Caco-2 (cell line): ENCODE measurements at regions not wholly inside any gene's neighbourhood (a gene's known extent, or its start where the extent isn't known, plus 50 kb on each side); places are given as distances from the start of the nearest gene placed in this dataset.

Experiments used
- BruUV-seq: library from RNA; stranded (reverse); fragments of 400-500 nt; replicated peaks from 2 replicates; lab custom pipeline; 2021; lab: Mats Ljungman, UMichigan
- CTCF ChIA-PET: fragments of 300-600 bp; sonication (Branson Sonifier 250); formaldehyde crosslinking; loops from one replicate; lab custom pipeline; 2022; ENCODE audit warnings: antibody characterized with exemption; lab: Charles Lee
- POLR2A ChIA-PET: fragments of 300-600 bp; sonication (Branson Sonifier 250); formaldehyde crosslinking; loops from one replicate; lab custom pipeline; 2022; ENCODE audit warnings: antibody characterized with exemption; lab: Charles Lee
- DNase-seq, 2 experiments: peaks; one replicate each; pipeline versions ENCODE4 v3.0.0 to v3.0.0-alpha.2; 2020 to 2022
- H3K27me3 ChIP-seq: replicated peaks from 2 replicates; pipeline ENCODE4 v1.6.0; 2011; ENCODE audit warnings: low read length; ENCODE audit not compliant: control insufficient read depth, insufficient read depth
- H3K36me3 ChIP-seq: 2 replicates; pipeline ENCODE4 v1.5.1; 2011; ENCODE audit warnings: low read length; ENCODE audit not compliant: control insufficient read depth, insufficient read depth
- H3K4me1 ChIP-seq: fragments of 250-450 bp; sonication (Bioruptor Pico); 2 replicates; pipeline ENCODE4 v1.5.1; 2020; ENCODE audit warnings: mild to moderate bottlenecking
- H3K4me3 ChIP-seq: 2 replicates; pipeline ENCODE4 v1.5.1; 2011; ENCODE audit warnings: low read depth, mild to moderate bottlenecking, control low read depth, low read length
- H3K9me3 ChIP-seq: fragments of 250-450 bp; sonication (Bioruptor Pico); 2 replicates; pipeline ENCODE4 v1.5.1; 2020; ENCODE audit warnings: mild to moderate bottlenecking, moderate library complexity
- H3K27ac Mint-ChIP-seq: one replicate; pipeline ENCODE4 v1.8.0; 2022; ENCODE audit warnings: mixed read lengths; ENCODE audit not compliant: unreplicated experiment
- H3K27me3 Mint-ChIP-seq: one replicate; pipeline ENCODE4 v1.8.0; 2022; ENCODE audit warnings: mixed read lengths; ENCODE audit not compliant: insufficient read depth, unreplicated experiment
- H3K36me3 Mint-ChIP-seq: one replicate; pipeline ENCODE4 v1.8.0; 2022; ENCODE audit warnings: mild to moderate bottlenecking, mixed read lengths; ENCODE audit not compliant: insufficient read depth, unreplicated experiment
- H3K4me1 Mint-ChIP-seq: one replicate; pipeline ENCODE4 v1.8.0; 2022; ENCODE audit warnings: low read depth, mixed read lengths; ENCODE audit not compliant: unreplicated experiment
- H3K4me3 Mint-ChIP-seq: one replicate; pipeline ENCODE4 v1.8.0; 2022; ENCODE audit warnings: mild to moderate bottlenecking, moderate library complexity, mixed read lengths; ENCODE audit not compliant: unreplicated experiment
- H3K9me3 Mint-ChIP-seq: one replicate; pipeline ENCODE4 v1.8.0; 2022; ENCODE audit warnings: mixed read lengths; ENCODE audit not compliant: unreplicated experiment
- CTCF ChIP-seq, 2 experiments: fragments of 200-600 bp in 1 of 2; IDR thresholded peaks; 1 replicate in 1 of 2; 2 replicates in 1 of 2; pipeline versions ENCODE4 v1.5.1 to v1.8.0; 2011 to 2022; ENCODE audit warnings: antibody characterized with exemption in 1 of 2, control low read depth in 1 of 2, inconsistent platforms in 1 of 2, low read depth in 1 of 2, low read length in 1 of 2, mild to moderate bottlenecking in 1 of 2, moderate library complexity in 1 of 2; ENCODE audit not compliant: insufficient read depth in 1 of 2, severe bottlenecking in 1 of 2, unreplicated experiment in 1 of 2
- intact Hi-C: fragments of 100-400 bp; cut with micrococcal nuclease; formaldehyde crosslinking; loops from one replicate; pipeline ENCODE4 v1.10.0; 2022; ENCODE audit not compliant: unreplicated experiment

- intact Hi-C loops: loop anchor here (10.0 kb wide), 2 partner anchors 388 to 522 kb away; no protein-coding TSS in a partner anchor
- POLR2A ChIA-PET: no interaction called here
- Histone ChIP-seq H3K27me3 (no peaks in the 10 kb centered on the region), H3K36me3 (no peaks in the 10 kb centered on the region), H3K4me1 (peaks cover 7% of the 10 kb centered on the region; the same call in 1 of the 2 replicates), H3K4me3 (no peak overlapping the region), H3K9me3 (no peaks in the 10 kb centered on the region)
- H3K4me1 Mint-ChIP-seq: peaks cover 12% of the 10 kb centered on the region
- TF ChIP-seq CTCF (IDR thresholded peaks at IDR 0.05; ENCODE audit: insufficient read depth in 1 of 2, low read depth in 1 of 2, low read length in 1 of 2, severe bottlenecking in 1 of 2, unreplicated experiment in 1 of 2): no peak
- no peak for DNase-seq
- H3K27me3 Mint-ChIP-seq: peaks cover 2% of the 10 kb centered on the region
- no peak overlapping the region for H3K4me3 Mint-ChIP-seq
- H3K9me3 Mint-ChIP-seq: peaks cover 10% of the 10 kb centered on the region
- BruUV-seq: no TSS peak
- CTCF ChIA-PET: interaction anchor here (0.7 kb wide), 1 partner anchor 10 kb away, joined by 3 read pairs; no protein-coding TSS in a partner anchor
- H3K36me3 Mint-ChIP-seq: no peaks in the 10 kb centered on the region
- H3K27ac Mint-ChIP-seq: no peak overlapping the region
These were observed 312.0 kb upstream of the MSX2 start for GRCh38 chr5:174412374-174412773.

GRCh38 chr5:174412941-174413340 lies 311.4 kb upstream of the MSX2 start:
- no peaks in the 10 kb centered on the region for H3K36me3 ChIP-seq
- no peak overlapping the region for H3K4me3 Mint-ChIP-seq

More at GRCh38 chr5:174412941-174413340, 311.4 kb upstream of the MSX2 start:
- BruUV-seq: no TSS peak
- no peak for DNase-seq
- Histone ChIP-seq H3K4me1 (peaks cover 7% of the 10 kb centered on the region; the same call in 1 of the 2 replicates), H3K4me3 (no peak overlapping the region), H3K27me3 (no peaks in the 10 kb centered on the region), H3K9me3 (no peaks in the 10 kb centered on the region)
- Mint-ChIP-seq H3K27me3 (no peaks in the 10 kb centered on the region), H3K4me1 (peaks cover 12% of the 10 kb centered on the region), H3K36me3 (no peaks in the 10 kb centered on the region), H3K27ac (no peak overlapping the region), H3K9me3 (peaks cover 10% of the 10 kb centered on the region)
- CTCF ChIA-PET: interaction anchor here (0.7 to 0.9 kb wide), 2 partner anchors 10 to 54 kb away, joined by 3 read pairs; no protein-coding TSS in a partner anchor
- TF ChIP-seq CTCF (IDR thresholded peaks at IDR 0.05; ENCODE audit: insufficient read depth in 1 of 2, low read depth in 1 of 2, low read length in 1 of 2, severe bottlenecking in 1 of 2, unreplicated experiment in 1 of 2): no peak
- intact Hi-C loops: loop anchor here (10.0 kb wide), 2 partner anchors 388 to 522 kb away; no protein-coding TSS in a partner anchor
- POLR2A ChIA-PET: no interaction called here
